Stimulated activated CD4-positive, alpha-beta T cell treated with anti-CD3 and anti-CD28 coated beads, Interleukin-1b, Interleukin-23, amount 100 ng/mL, for 1 hour (primary cell): ENCODE measurements at regions not wholly inside any gene's neighbourhood (a gene's known extent, or its start where the extent isn't known, plus 50 kb on each side); places are given as distances from the start of the nearest gene placed in this dataset.
A peak's percentile ranks its signal among the peaks of the same experiment; 100 is the strongest.
"Not testable (repeated sequence)": the region's sequence is repeated elsewhere in the genome, so short reads cannot be mapped to it uniquely, and the experiment has no call there.

ENCODE experiments used
- DNase-seq, 2 donors: peaks; one replicate each; pipeline ENCODE4 v3.0.0-alpha.2; 2020; ENCODE audit warnings: low read depth in 2 of 2

DNA sequence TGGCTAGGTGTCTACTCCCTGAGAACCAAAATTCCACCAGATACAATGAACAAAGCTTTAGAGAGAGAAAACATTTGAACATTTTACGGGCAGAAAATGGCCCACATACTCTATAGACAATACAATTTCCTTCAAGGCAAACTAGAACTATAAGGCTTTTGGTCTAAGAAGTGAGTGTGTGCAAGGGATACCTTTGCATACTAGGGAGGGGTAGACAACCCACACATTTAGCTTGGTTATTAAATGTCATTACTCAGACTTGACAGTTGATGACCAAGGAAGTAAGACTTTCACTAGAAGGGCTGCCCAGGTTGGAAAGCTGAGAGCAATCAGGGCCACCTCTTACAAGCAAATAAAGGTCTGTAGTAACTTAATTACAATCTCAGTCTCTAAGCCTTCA is 64.0 kb upstream of the PLEKHM1 start:
- not testable (repeated sequence) for DNase-seq

GRCh38 chr17:45558821-45559220 is 68.3 kb upstream of the PLEKHM1 start:
- DNase-seq = not testable (repeated sequence)

GRCh38 chr17:45562868-45563267 is 72.3 kb upstream of the PLEKHM1 start:
- DNase-seq = not testable (repeated sequence)

- not testable (repeated sequence) for DNase-seq
These were observed 72.8 kb upstream of the PLEKHM1 start for GRCh38 chr17:45563283-45563682.

DNA sequence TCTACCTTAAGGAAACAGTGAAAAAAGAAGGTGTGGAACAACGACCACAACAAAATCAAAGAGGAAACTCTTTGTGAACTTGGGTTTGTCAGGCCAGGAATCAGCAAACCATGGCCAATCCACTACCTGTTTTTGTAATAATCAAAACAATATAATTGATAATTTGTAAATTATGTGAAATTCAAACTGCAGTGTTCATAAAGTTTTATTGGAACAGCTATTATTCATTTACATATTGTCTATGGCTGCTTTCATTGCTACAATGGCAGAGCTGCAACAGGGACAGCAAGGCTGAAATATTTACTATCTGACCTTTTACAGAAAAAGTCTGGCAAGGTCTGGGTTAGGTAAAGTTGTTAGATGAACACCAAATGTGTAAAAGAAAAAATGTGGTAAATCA is 77.8 kb upstream of the PLEKHM1 start:
- not testable (repeated sequence) for DNase-seq

DNA sequence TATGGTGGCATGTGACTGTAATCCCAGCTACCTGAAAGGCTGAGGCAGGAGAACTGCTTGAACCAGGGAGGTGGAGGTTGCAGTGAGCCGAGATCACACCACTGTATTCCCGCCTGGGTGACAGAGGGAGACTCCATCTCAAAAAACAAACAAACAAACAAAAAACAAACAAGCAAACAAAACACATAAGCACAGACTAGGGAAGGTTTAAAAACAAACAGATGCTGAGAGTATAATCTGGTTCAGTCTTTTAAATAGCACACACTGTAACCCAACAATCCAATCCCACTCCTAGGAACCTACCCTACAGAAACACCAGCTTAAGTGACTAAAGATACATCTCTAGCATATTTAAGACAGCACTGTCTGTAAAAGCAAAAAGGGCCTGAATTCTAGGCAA is 82.8 kb upstream of the PLEKHM1 start:
- DNase-seq = not testable (repeated sequence)

DNA sequence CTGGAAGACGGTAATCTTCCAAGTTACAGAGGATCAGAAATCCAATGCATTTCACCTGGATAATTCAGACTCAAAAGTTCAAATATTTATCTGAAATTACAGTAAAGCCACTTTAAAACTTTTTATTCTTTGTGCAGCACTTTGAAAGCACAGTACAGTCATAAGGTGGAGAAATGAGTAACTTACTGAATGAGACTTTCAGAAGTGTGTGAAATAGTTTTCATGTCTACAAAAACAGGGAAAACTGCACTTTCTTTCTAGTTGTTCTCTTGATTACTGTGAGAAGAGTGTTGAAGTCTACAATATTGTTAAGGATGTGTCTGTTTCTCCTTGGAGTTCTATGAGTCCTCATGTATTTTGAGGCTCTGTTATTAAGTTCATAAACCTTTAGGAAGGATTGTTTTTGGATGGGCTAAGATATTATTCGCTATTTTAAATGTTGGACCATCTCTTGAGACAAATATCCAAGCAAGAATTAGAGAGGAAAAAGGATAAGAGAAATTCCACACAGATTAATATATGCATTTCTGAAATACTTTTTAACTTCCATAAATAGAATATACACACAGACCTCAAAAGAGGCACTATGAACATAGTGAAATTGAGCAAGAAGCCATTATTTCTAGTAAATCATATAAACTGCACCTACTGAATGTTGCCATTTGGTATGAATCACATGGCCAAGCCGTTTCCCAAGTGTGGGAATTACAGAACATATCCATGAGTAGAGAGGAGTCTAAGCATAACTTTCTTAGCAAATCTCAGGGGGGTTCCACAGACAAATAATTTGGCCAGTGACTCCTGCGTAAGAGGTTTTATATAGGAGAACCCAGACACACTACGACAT is 83.6 kb upstream of the PLEKHM1 start:
- no peak for DNase-seq

GRCh38 chr17:45575126-45575885 is 84.8 kb upstream of the PLEKHM1 start:
- no peak for DNase-seq

- not testable (repeated sequence) for DNase-seq
These were observed 86.2 kb upstream of the PLEKHM1 start for GRCh38 chr17:45576527-45577307.

- no peak for DNase-seq
These were observed 87.2 kb upstream of the PLEKHM1 start for GRCh38 chr17:45577571-45578279.

DNA sequence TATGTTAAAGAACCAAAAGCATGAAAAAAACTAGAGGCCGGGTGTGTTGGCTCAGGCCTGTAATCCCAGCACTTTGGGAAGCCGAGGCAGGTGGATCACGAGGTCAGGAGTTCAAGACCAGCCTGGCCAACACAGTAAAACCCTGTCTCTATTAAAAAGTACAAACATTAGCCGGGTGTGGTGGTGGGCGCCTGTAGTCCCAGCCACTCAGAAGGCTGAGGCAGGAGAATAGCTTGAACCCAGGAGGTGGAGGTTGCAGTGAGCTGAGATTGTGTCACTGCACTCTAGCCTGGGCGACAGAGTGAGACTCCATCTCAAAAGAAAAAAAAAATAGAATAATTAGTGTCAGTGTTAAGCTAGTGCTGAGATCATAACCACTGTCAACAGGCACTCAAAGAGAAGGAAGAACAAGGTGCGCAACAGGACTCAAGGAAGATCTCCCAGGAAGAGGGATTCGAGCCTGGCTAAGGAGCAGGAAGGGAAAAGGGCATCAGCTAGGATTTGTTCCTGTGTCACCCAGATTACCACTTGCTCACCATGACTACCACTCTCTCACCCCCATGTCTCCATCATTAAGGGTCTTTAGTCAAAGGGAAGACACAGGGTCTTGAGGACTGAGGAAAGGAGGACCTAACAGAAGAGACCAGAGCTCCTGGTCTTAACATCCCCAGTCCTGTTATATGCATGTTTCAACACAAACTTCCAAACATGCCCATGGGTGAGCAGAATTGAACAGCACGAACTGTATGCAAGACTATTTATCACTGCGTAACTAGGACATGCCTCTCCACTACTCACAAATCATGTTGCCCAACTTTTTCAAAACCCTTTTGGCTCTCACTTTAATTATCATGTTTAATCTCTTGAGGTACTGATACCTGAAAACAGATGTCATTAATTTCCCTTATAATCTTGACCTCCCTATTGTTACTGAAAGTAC is 88.3 kb upstream of the PLEKHM1 start:
- DNase-seq = no peak

GRCh38 chr17:45579529-45580495 is 89.3 kb upstream of the PLEKHM1 start:
- no peak for DNase-seq

DNA sequence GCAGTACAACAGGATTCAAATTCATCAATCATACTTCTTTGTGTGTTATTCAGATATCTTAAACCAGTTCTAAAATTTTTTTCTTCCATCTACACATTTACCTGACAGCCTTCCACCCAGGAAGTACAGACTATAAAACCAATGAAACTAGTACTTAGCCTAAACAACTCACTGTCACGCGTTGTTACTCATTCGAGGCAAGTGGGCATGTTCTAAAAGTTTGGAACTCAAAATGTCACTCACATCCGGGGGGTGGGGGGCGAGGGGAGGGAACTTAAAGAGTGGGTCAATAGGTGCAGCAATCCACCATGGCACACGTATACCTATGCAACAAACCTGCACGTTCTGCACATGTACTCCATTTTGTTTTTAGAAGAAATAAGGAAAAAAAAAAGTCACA is 90.4 kb upstream of the PLEKHM1 start:
- no peak for DNase-seq

DNA sequence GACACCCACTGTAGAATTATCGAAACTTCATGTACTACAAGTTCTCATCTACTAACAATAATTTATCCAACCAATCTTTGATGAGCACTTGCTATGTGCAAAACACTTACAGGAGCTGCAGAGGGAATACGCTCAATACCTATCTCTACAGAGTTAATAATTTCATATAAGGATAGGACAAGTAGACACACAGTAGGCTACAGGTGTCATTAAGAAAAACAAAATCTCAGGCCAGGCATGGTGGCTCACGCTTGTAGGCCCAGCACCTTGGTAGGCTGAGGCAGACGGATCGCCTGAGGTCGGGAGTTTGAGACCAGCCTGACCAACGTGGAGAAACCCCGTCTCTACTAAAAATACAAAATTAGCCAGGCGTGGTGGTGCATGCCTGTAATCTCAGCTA is 91.3 kb upstream of the PLEKHM1 start:
- DNase-seq = no peak

GRCh38 chr17:45584092-45585036 is 93.8 kb upstream of the PLEKHM1 start:
- peak; percentile 30 to 50 for DNase-seq

- peak; percentile 68 for DNase-seq
These were observed 94.7 kb upstream of the PLEKHM1 start for GRCh38 chr17:45585037-45585733.
